ENCODE measurements at regions not wholly inside any gene's neighbourhood (a gene's known extent, or its start where the extent isn't known, plus 50 kb on each side); places are given as distances from the start of the nearest gene placed in this dataset.
A peak's percentile ranks its signal among the peaks of the same experiment; 100 is the strongest.

GRCh38 chr4:111632641-111633151 is 512.6 kb upstream of the FAM241A start:
- no peak overlapping the region for H3K4me3 Mint-ChIP-seq (ENCODE audit: low read depth)
- intact Hi-C loops (cut with micrococcal nuclease) = no loop called here
- no peaks in the 10 kb centered on the region for H3K4me1 Mint-ChIP-seq (ENCODE audit: low read depth)
- no peaks in the 10 kb centered on the region for H3K9me3 Mint-ChIP-seq
- H3K27ac Mint-ChIP-seq = no peak overlapping the region
- DNase-seq (ENCODE audit: low spot score) = no peak
- H3K27me3 Mint-ChIP-seq (ENCODE audit: low read depth) = no peaks in the 10 kb centered on the region
- H3K36me3 Mint-ChIP-seq (ENCODE audit: low read depth) = no peaks in the 10 kb centered on the region

- no peak overlapping the region for H3K4me3 Mint-ChIP-seq (ENCODE audit: low read depth)
- H3K36me3 Mint-ChIP-seq (ENCODE audit: low read depth) = no peaks in the 10 kb centered on the region
- no peaks in the 10 kb centered on the region for H3K27me3 Mint-ChIP-seq (ENCODE audit: low read depth)
- H3K27ac Mint-ChIP-seq = no peak overlapping the region
- intact Hi-C loops (cut with micrococcal nuclease) = no loop called here
- H3K4me1 Mint-ChIP-seq (ENCODE audit: low read depth) = no peaks in the 10 kb centered on the region
- DNase-seq (ENCODE audit: low spot score) = no peak
- H3K9me3 Mint-ChIP-seq = no peaks in the 10 kb centered on the region
Measured at GRCh38 chr4:111633663-111634266, 511.5 kb upstream of the FAM241A start.

DNA sequence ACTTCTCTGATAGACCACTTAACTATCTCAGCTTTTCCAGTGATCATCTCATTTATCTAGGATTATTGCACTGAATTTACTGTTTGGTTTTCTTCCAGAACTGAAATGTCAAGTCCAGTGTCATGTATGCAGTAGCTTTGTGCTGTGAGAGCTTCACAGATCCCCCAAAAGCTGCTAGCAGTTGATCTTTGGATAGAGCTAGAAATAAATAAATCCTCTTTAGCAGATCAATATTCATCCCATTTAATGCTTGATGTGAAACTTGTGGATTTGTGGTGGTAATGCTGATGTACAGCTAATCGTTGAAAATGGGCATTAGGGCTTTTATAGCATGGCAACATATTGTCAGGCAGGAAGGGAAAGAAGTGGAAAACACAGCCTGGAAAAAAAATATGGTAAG is 509.6 kb upstream of the FAM241A start:
- intact Hi-C loops (cut with micrococcal nuclease) = no loop called here
- Mint-ChIP-seq H3K9me3 (no peaks in the 10 kb centered on the region), H3K36me3 (ENCODE audit: low read depth) (no peaks in the 10 kb centered on the region), H3K27me3 (ENCODE audit: low read depth) (no peaks in the 10 kb centered on the region), H3K4me1 (ENCODE audit: low read depth) (no peaks in the 10 kb centered on the region), H3K27ac (no peak overlapping the region), H3K4me3 (ENCODE audit: low read depth) (no peak overlapping the region)
- DNase-seq (ENCODE audit: low spot score) = no peak

DNA sequence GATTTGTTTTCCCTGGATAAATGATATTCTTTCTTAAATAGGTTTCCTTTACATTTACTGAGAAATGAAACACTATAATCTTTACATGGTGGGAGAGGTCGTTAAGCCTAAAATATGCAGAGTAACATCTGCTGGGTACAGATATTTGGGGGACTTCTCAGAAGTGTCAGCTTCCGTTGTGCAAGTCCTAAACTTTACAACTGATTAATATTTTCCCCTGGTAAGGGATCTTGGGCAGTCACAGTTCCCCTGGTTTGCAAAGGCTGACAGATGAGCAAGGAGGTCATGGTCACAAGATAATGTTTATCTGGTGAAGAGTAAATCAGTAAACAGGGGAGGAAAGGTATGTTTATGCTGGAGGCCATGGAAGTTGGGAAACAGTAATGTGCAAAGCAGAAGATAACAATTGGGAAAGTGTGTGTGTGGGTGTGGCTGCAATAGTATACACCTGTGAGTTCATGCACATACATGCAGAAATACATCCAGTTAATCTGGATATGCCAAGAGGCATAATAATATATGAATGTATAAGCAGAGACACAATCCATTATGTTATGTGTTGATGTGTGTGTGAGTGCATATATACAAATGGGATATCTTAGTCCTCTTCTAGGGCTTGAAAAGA is 508.2 kb upstream of the FAM241A start:
- H3K36me3 Mint-ChIP-seq (ENCODE audit: low read depth) = no peaks in the 10 kb centered on the region
- no peaks in the 10 kb centered on the region for H3K9me3 Mint-ChIP-seq
- H3K4me3 Mint-ChIP-seq (ENCODE audit: low read depth) = no peak overlapping the region
- no peak for DNase-seq (ENCODE audit: low spot score)
- intact Hi-C loops (cut with micrococcal nuclease) = no loop called here
- H3K27me3 Mint-ChIP-seq (ENCODE audit: low read depth) = no peaks in the 10 kb centered on the region
- no peak overlapping the region for H3K27ac Mint-ChIP-seq
- H3K4me1 Mint-ChIP-seq (ENCODE audit: low read depth) = no peaks in the 10 kb centered on the region

DNA sequence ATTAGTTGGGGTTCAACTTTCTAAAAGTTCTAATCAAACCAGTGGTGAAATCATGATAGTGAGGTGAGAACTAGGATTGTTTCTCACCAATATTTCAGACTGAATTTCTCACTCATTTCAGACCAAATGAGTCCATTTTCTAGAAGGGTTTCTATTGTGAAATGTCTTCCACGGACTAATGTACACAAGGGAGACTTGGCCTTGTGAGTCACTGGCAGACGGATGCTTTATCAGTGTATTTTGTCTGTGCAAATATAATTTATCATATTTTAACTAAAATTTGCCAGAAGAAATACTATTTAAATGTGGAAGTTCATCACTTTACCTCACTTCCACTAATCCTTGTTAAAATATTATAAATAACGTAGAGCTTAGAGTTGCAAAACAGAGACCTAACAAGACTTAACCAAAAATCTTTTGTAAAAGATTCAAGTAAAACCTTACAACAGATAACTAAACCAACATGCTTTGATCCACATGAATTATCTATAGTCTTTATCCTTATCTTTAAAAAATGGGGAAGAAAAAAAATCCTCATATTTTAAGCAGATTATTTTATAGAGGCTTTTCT is 506.0 kb upstream of the FAM241A start:
- H3K4me1 Mint-ChIP-seq (ENCODE audit: low read depth) = no peaks in the 10 kb centered on the region
- intact Hi-C loops (cut with micrococcal nuclease) = no loop called here
- H3K36me3 Mint-ChIP-seq (ENCODE audit: low read depth) = no peaks in the 10 kb centered on the region
- DNase-seq (ENCODE audit: low spot score) = no peak
- no peak overlapping the region for H3K27ac Mint-ChIP-seq
- no peak overlapping the region for H3K4me3 Mint-ChIP-seq (ENCODE audit: low read depth)
- no peaks in the 10 kb centered on the region for H3K9me3 Mint-ChIP-seq
- H3K27me3 Mint-ChIP-seq (ENCODE audit: low read depth) = no peaks in the 10 kb centered on the region

GRCh38 chr4:111639876-111640275 is 505.4 kb upstream of the FAM241A start:
- H3K27ac Mint-ChIP-seq = no peak overlapping the region
- no peak overlapping the region for H3K4me3 Mint-ChIP-seq (ENCODE audit: low read depth)
- no peaks in the 10 kb centered on the region for H3K9me3 Mint-ChIP-seq
- no peak for DNase-seq (ENCODE audit: low spot score)
- no peaks in the 10 kb centered on the region for H3K27me3 Mint-ChIP-seq (ENCODE audit: low read depth)
- H3K36me3 Mint-ChIP-seq (ENCODE audit: low read depth) = no peaks in the 10 kb centered on the region
- intact Hi-C loops (cut with micrococcal nuclease) = loop anchor here (5.0 to 10.0 kb wide), 3 partner anchors 212 to 1008 kb away; no protein-coding TSS in a partner anchor
- H3K4me1 Mint-ChIP-seq (ENCODE audit: low read depth) = no peaks in the 10 kb centered on the region

GRCh38 chr4:111641813-111642579 is 503.3 kb upstream of the FAM241A start:
- Mint-ChIP-seq H3K27ac (no peak overlapping the region), H3K4me1 (ENCODE audit: low read depth) (no peaks in the 10 kb centered on the region), H3K36me3 (ENCODE audit: low read depth) (no peaks in the 10 kb centered on the region), H3K9me3 (no peaks in the 10 kb centered on the region), H3K4me3 (ENCODE audit: low read depth) (no peak overlapping the region), H3K27me3 (ENCODE audit: low read depth) (no peaks in the 10 kb centered on the region)
- peak; percentile 15 for DNase-seq (ENCODE audit: low spot score)
- intact Hi-C loops (cut with micrococcal nuclease) = loop anchor here (2.0 to 10.0 kb wide), 4 partner anchors 210 to 1010 kb away; no protein-coding TSS in a partner anchor

- Mint-ChIP-seq H3K27me3 (ENCODE audit: low read depth) (no peaks in the 10 kb centered on the region), H3K4me3 (ENCODE audit: low read depth) (no peak overlapping the region), H3K4me1 (ENCODE audit: low read depth) (no peaks in the 10 kb centered on the region), H3K9me3 (no peaks in the 10 kb centered on the region), H3K27ac (no peak overlapping the region), H3K36me3 (ENCODE audit: low read depth) (no peaks in the 10 kb centered on the region)
- no peak for DNase-seq (ENCODE audit: low spot score)
- intact Hi-C loops (cut with micrococcal nuclease) = loop anchor here (10.0 kb wide), 1 partner anchor 287 kb away; no protein-coding TSS in a partner anchor
Measured at GRCh38 chr4:111648056-111648455, 497.2 kb upstream of the FAM241A start.

DNA sequence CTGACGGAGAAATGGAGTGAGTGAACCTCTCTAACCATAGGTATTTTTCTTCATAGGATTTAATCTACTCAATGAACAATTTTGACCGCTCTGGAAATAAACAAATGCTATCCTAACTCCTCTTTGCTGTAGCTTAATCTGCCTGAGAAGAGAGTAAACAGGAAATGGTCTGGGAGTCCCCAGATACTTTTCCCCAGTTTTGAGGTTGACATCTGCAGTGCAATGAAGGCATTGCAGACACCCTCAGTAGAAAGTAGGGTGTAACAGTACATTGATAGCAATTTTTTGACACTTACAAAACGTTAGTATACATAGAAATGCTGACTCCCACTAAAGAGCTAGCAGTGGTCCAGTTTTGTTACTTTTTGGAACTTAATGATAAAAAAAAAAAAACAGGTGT is 495.9 kb upstream of the FAM241A start:
- Mint-ChIP-seq H3K36me3 (ENCODE audit: low read depth) (no peaks in the 10 kb centered on the region), H3K9me3 (no peaks in the 10 kb centered on the region), H3K4me3 (ENCODE audit: low read depth) (no peak overlapping the region), H3K4me1 (ENCODE audit: low read depth) (no peaks in the 10 kb centered on the region), H3K27me3 (ENCODE audit: low read depth) (no peaks in the 10 kb centered on the region), H3K27ac (no peak overlapping the region)
- no peak for DNase-seq (ENCODE audit: low spot score)
- intact Hi-C loops (cut with micrococcal nuclease) = loop anchor here (10.0 kb wide), 1 partner anchor 285 kb away; no protein-coding TSS in a partner anchor

DNA sequence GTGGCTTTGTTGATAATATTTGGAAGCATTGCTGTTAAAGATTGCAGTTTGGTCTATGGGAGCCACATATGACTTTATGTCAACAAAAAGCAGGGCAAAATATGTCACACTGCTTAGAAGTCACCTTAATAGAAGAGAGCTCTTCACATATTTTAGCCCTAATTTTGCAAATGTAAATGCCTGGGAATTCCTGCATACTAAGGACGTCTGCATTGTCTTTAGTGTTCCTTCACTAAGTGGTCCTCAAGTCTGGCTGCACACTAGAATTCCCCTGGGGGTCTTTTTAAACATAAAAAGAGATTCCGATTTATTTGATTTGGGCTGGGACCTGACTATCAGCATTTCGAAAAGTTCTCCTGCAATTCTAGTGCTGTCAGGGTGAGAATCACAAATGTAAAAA is 495.1 kb upstream of the FAM241A start:
- H3K36me3 Mint-ChIP-seq (ENCODE audit: low read depth) = no peaks in the 10 kb centered on the region

GRCh38 chr4:111650674-111651086 is 494.6 kb upstream of the FAM241A start:
- intact Hi-C loops (cut with micrococcal nuclease) = no loop called here
- no peak for DNase-seq (ENCODE audit: low spot score)
- H3K27ac Mint-ChIP-seq = no peak overlapping the region

More for the DNA sequence above, 495.1 kb upstream of the FAM241A start:
- Mint-ChIP-seq H3K27ac (no peak overlapping the region), H3K9me3 (no peaks in the 10 kb centered on the region), H3K27me3 (ENCODE audit: low read depth) (no peaks in the 10 kb centered on the region), H3K4me3 (ENCODE audit: low read depth) (no peak overlapping the region), H3K4me1 (ENCODE audit: low read depth) (no peaks in the 10 kb centered on the region)
- DNase-seq (ENCODE audit: low spot score) = no peak
- intact Hi-C loops (cut with micrococcal nuclease) = no loop called here

GRCh38 chr4:111652236-111652635 is 493.0 kb upstream of the FAM241A start:
- Mint-ChIP-seq H3K27me3 (ENCODE audit: low read depth) (no peaks in the 10 kb centered on the region), H3K4me1 (ENCODE audit: low read depth) (no peaks in the 10 kb centered on the region), H3K4me3 (ENCODE audit: low read depth) (no peak overlapping the region), H3K9me3 (no peaks in the 10 kb centered on the region), H3K27ac (no peak overlapping the region), H3K36me3 (ENCODE audit: low read depth) (no peaks in the 10 kb centered on the region)
- intact Hi-C loops (cut with micrococcal nuclease) = no loop called here
- no peak for DNase-seq (ENCODE audit: low spot score)

More at GRCh38 chr4:111650674-111651086, 494.6 kb upstream of the FAM241A start:
- Mint-ChIP-seq H3K27me3 (ENCODE audit: low read depth) (no peaks in the 10 kb centered on the region), H3K9me3 (no peaks in the 10 kb centered on the region), H3K4me3 (ENCODE audit: low read depth) (no peak overlapping the region), H3K36me3 (ENCODE audit: low read depth) (no peaks in the 10 kb centered on the region), H3K4me1 (ENCODE audit: low read depth) (no peaks in the 10 kb centered on the region)

All from activated T-helper 2 cell treated with anti-CD3 and anti-CD28 coated beads, Interferon-gamma antibody, Interleukin-2, Interleukin-4, amounts not matched to agents 10 μg/mL and 5 μg/mL and 100 μg/mL, durations not matched to agents 14 hours and 24 hours and 36 hours (primary cell).